ENCODE measurements at regions not wholly inside any gene's neighbourhood (a gene's known extent, or its start where the extent isn't known, plus 50 kb on each side); places are given as distances from the start of the nearest gene placed in this dataset.

DNA sequence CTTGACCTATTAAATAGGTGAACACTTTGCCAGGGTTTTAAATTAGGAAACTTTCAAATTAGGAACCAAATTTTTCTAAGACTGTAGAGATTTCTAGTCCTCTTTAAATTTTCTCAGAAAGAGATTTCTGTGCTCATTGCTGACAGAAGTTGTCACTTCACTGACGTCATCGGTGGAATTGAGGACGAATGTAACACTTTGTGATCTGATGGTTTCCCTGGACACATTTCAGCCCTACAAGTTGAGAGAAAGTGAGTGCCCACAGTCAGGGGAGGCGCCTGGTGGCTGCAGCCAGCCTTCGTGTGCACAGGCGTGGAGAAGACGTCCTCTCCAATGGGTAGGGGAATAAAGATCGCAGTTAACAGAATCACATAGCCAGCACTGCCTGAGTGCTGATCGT lies 396.5 kb upstream of the TSHZ3 start:
- H3K4me3 ChIP-seq (ENCODE audit: low read length), result no peak overlapping the region
- no peaks in the 10 kb centered on the region for H3K4me1 ChIP-seq (ENCODE audit: low read length)
- H3K79me2 ChIP-seq (ENCODE audit: low read length), result no peaks in the 10 kb centered on the region
- H3K9ac ChIP-seq (ENCODE audit: low read length), result no peak overlapping the region
- H3K9me3 ChIP-seq (ENCODE audit: insufficient read depth, low read length), result no peaks in the 10 kb centered on the region
- no peaks in the 10 kb centered on the region for H4K20me1 ChIP-seq (ENCODE audit: insufficient read depth, low read length)
- no peak overlapping the region for H3K4me2 ChIP-seq (ENCODE audit: low read length)
- H3K27ac ChIP-seq (ENCODE audit: low read length), result no peak overlapping the region
- H2AFZ ChIP-seq (ENCODE audit: low read depth, low read length), result no peak overlapping the region
- TF ChIP-seq, protein P1, sequence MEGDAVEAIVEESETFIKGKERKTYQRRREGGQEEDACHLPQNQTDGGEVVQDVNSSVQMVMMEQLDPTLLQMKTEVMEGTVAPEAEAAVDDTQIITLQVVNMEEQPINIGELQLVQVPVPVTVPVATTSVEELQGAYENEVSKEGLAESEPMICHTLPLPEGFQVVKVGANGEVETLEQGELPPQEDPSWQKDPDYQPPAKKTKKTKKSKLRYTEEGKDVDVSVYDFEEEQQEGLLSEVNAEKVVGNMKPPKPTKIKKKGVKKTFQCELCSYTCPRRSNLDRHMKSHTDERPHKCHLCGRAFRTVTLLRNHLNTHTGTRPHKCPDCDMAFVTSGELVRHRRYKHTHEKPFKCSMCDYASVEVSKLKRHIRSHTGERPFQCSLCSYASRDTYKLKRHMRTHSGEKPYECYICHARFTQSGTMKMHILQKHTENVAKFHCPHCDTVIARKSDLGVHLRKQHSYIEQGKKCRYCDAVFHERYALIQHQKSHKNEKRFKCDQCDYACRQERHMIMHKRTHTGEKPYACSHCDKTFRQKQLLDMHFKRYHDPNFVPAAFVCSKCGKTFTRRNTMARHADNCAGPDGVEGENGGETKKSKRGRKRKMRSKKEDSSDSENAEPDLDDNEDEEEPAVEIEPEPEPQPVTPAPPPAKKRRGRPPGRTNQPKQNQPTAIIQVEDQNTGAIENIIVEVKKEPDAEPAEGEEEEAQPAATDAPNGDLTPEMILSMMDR (IDR thresholded peaks at IDR 0.05; ENCODE audit: low read depth, low read length), result no peak
- no peak for TF ChIP-seq EZH2phosphoT487 (IDR thresholded peaks at IDR 0.05; ENCODE audit: low read depth)
- no peaks in the 10 kb centered on the region for H3K27me3 ChIP-seq (ENCODE audit: low read depth, low read length)
- no peaks in the 10 kb centered on the region for H3K36me3 ChIP-seq (replicated peaks; ENCODE audit: low read depth, low read length)

DNA sequence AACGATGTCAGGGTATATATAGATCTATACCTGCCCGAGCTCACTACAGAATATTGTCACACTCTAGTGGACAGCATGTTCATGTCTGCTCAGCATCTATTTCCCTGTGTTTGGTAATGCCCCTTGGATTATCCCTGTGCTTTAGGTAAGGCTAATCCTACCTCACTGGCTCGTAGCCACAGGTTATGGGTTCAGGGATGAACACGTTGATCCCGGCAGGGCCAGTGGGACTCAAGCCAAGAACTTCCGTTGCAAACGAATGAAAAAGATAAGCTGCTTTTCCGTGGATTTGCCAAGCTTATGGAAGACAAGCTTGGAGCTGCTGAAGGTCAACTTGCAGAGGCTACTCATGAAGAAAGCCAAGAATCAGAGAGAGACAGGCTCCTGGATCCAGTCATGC lies 400.0 kb upstream of the TSHZ3 start:
- Histone ChIP-seq H3K9ac (ENCODE audit: low read length) (no peak overlapping the region), H3K79me2 (ENCODE audit: low read length) (no peaks in the 10 kb centered on the region), H4K20me1 (ENCODE audit: insufficient read depth, low read length) (no peaks in the 10 kb centered on the region), H3K4me2 (ENCODE audit: low read length) (no peak overlapping the region), H3K36me3 (replicated peaks; ENCODE audit: low read depth, low read length) (no peaks in the 10 kb centered on the region), H3K9me3 (ENCODE audit: insufficient read depth, low read length) (no peaks in the 10 kb centered on the region), H3K27me3 (ENCODE audit: low read depth, low read length) (no peaks in the 10 kb centered on the region), H3K27ac (ENCODE audit: low read length) (no peak overlapping the region), H3K4me1 (ENCODE audit: low read length) (no peaks in the 10 kb centered on the region), H3K4me3 (ENCODE audit: low read length) (no peak overlapping the region), H2AFZ (ENCODE audit: low read depth, low read length) (no peak overlapping the region)
- no peak for TF ChIP-seq EZH2phosphoT487 (IDR thresholded peaks at IDR 0.05; ENCODE audit: low read depth)
- TF ChIP-seq, protein P1 (IDR thresholded peaks at IDR 0.05; ENCODE audit: low read depth, low read length), result no peak

DNA sequence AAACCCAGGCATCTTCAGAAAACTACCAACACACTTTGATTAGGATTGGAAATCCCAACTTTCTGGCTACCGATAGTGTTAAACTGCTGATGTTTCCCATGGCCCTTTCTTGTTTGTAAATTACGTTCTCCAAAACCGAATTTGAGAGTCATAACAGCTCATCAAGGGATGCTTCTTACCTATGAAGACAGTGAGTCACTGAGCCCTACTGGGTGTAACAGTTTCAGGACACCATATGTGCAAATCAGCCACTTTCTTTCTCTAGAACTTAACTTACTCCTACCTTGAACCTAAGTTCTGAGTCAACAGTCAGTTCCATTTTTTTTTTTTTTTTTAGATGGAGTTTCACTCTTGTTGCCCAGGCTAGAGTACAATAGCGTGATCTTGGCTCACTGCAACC lies 410.1 kb upstream of the TSHZ3 start:
- H3K4me3 ChIP-seq (ENCODE audit: low read length), result no peak overlapping the region
- no peaks in the 10 kb centered on the region for H3K4me1 ChIP-seq (ENCODE audit: low read length)
- no peak overlapping the region for H2AFZ ChIP-seq (ENCODE audit: low read depth, low read length)
- no peaks in the 10 kb centered on the region for H3K79me2 ChIP-seq (ENCODE audit: low read length)
- H3K9me3 ChIP-seq (ENCODE audit: insufficient read depth, low read length), result no peaks in the 10 kb centered on the region
- H3K4me2 ChIP-seq (ENCODE audit: low read length), result no peak overlapping the region
- no peak overlapping the region for H3K27ac ChIP-seq (ENCODE audit: low read length)
- no peak overlapping the region for H3K9ac ChIP-seq (ENCODE audit: low read length)
- TF ChIP-seq EZH2phosphoT487 (IDR thresholded peaks at IDR 0.05; ENCODE audit: low read depth), result no peak
- TF ChIP-seq, protein P1 (IDR thresholded peaks at IDR 0.05; ENCODE audit: low read depth, low read length), result no peak
- no peaks in the 10 kb centered on the region for H3K36me3 ChIP-seq (replicated peaks; ENCODE audit: low read depth, low read length)
- H3K27me3 ChIP-seq (ENCODE audit: low read depth, low read length), result no peaks in the 10 kb centered on the region
- H4K20me1 ChIP-seq (ENCODE audit: insufficient read depth, low read length), result no peaks in the 10 kb centered on the region

DNA sequence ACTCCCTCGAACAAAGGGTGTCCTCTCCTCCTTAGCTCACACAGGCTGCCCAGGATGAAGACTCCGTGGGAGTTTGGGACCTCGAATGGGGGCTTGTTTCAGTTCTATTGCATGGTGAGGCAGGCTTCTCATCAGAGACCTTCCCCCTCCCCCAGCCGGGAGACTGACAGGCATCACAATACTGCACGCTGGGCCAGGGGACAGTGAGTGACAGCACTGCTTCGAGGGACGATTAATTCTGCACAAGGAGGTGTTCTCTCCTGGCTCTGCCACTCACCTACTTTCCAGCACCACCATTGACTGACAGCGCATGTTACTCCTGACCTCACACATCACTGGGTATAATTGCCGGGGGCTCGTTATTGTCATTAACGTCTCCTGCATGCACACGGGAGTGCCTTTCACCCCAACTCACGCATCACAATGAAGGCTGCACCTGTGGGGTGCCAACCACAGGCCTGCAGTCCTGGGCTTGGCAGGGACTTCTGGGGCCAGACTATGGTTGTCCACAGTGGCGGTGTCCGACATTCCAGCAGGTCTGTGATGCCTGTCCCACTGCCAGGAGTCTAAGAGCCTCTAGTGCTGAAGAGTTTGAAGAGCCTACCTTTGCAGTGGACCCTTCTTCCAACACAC lies 412.2 kb upstream of the TSHZ3 start:
- Histone ChIP-seq H3K27me3 (ENCODE audit: low read depth, low read length) (no peaks in the 10 kb centered on the region), H3K79me2 (ENCODE audit: low read length) (no peaks in the 10 kb centered on the region), H3K4me1 (ENCODE audit: low read length) (no peaks in the 10 kb centered on the region), H3K27ac (ENCODE audit: low read length) (no peak overlapping the region), H3K4me2 (ENCODE audit: low read length) (no peak overlapping the region), H4K20me1 (ENCODE audit: insufficient read depth, low read length) (no peaks in the 10 kb centered on the region), H3K9ac (ENCODE audit: low read length) (no peak overlapping the region), H3K4me3 (ENCODE audit: low read length) (no peak overlapping the region), H2AFZ (ENCODE audit: low read depth, low read length) (no peak overlapping the region), H3K36me3 (replicated peaks; ENCODE audit: low read depth, low read length) (no peaks in the 10 kb centered on the region), H3K9me3 (ENCODE audit: insufficient read depth, low read length) (no peaks in the 10 kb centered on the region)
- TF ChIP-seq EZH2phosphoT487 (IDR thresholded peaks at IDR 0.05; ENCODE audit: low read depth), result no peak
- TF ChIP-seq, protein P1 (IDR thresholded peaks at IDR 0.05; ENCODE audit: low read depth, low read length), result no peak

All from OCI-LY3 (cell line).